HG03097 (cell line): ENCODE measurements at regions not wholly inside any gene's neighbourhood (a gene's known extent, or its start where the extent isn't known, plus 50 kb on each side); places are given as distances from the start of the nearest gene placed in this dataset.
"Not testable (repeated sequence)": the region's sequence is repeated elsewhere in the genome, so short reads cannot be mapped to it uniquely, and the experiment has no call there.

Experiments used
- ATAC-seq: cut with Tn5 transposase; IDR thresholded peaks from one replicate; pipeline ENCODE4 v1.9.1; 2021; ENCODE audit not compliant: unreplicated experiment, low FRiP score

DNA sequence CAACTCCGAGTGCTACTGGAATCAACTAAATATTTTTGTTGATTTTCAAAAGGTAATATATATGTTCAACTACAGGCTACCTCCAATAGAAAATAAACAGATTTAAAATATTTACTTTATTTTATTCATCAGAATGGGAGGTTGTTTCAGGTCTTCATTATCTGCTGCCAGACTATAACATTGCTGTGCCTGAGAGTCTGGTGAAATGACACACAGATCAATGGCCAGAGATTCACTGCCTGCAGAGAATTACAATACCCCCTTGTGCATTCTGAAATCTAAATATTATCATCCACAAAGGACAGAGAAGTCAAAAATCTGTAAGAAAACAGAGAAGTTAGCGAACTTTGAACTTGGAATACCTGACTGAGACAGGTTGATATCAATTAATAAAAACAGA lies 667.8 kb upstream of the GJE1 start:
- no peak for ATAC-seq

DNA sequence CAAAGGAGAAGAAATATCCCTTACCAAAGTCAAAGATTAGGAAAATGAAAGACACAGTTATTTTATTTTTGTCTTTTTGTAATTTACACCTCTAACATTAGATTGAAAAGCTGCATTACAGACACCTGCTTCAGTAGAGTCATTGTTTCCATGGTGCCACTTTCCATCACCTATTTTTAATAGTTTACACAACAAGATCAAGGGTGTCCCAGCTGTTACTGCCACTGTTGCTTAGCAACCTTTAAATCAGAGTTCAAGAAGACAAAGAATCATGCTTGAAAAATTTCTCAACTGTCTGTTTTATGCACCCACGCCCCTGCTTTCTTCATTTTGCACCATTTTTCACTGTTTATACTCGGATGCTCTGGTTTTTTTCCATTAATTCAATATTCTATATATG lies 668.2 kb upstream of the GJE1 start:
- no peak for ATAC-seq

DNA sequence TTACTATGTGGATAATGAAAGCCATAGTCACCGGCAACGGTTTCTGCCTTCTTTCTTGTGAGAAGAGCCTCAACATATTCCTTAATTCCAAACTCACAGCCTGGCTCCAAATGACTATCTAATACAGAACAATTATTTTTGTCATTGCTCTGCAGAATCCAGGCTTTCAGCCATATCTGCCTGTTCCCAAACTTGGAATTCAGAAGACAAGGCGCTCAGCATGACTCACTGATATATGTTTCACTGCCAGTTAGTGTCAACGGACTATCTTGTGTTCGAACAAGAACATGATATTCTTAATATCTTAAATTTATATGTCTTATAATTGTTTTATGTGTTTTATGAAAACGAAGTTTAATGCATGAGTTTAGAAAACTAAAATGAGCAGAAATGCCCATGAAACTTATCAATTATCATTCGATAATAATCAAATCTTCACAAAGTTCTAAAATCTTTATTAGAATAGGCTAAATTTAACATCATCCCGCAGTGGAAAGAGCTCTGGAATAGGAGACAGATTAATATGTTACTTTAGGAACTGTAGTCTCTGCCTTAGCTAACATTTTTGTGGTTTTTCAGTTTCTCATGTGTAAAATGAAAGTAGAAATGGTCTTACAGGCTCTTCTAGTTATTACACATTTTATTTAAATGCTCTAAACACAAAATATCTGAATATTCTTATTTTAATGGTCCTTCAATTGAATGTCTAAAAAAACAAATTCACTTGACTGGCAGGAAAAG lies 669.3 kb upstream of the GJE1 start:
- peak; percentile 84 for ATAC-seq

GRCh38 chr6:141460743-141461484 lies 671.8 kb upstream of the GJE1 start:
- no peak for ATAC-seq

DNA sequence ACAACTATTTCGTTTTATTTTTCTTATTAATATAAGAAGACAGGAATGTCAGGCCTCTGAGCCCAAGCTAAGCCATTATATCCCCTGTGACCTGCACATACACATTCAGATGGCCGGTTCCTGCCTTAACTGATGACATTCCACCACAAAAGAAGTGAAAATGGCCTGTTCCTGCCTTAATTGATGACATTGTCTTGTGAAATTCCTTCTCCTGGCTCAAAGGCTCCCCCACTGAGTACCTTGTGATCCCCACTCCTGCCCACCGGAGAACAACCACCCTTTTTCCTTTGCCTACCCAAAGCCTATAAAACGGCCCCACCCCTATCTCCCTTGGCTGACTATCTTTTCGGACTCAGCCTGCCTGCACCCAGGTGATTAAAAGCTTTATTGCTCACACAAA lies 672.5 kb upstream of the GJE1 start:
- not testable (repeated sequence) for ATAC-seq

- not testable (repeated sequence) for ATAC-seq
These were observed 674.7 kb upstream of the GJE1 start for GRCh38 chr6:141457984-141458383.

- ATAC-seq, result no peak
These were observed 680.4 kb upstream of the GJE1 start for GRCh38 chr6:141452354-141452686.

GRCh38 chr6:141451511-141452353 lies 681.0 kb upstream of the GJE1 start:
- no peak for ATAC-seq

- no peak for ATAC-seq
These were observed 681.6 kb upstream of the GJE1 start for GRCh38 chr6:141451181-141451510.

- ATAC-seq, result no peak
These were observed 686.6 kb upstream of the GJE1 start for GRCh38 chr6:141445928-141446628.

DNA sequence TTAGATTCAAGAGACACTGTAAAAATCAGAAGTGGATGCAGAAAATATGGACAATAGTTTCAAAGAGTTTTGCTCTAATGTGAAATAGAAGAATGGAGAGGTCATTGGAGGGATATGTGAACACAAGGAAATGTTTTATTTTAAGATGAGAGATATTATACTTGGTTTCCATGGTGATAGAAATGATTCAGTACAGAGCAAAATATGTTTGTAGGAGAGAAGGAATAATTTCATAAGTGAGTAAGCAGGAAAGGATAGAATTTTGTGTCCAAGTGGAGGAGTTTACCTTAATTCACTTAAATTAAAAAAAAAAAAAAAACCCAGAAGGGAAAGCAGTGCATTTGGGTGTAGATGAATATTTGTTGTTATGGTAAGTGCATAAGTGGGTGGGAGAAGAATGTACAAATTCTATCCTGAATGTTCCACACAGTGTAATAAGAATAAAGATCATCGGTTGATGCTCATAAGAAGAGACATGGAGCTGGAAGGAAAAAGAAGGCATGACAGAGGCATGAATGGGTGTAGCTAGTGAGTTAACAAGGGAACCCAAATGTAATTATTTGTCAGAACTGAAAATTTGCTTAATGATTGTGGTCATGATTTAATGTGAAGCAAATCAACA lies 688.9 kb upstream of the GJE1 start:
- no peak for ATAC-seq

DNA sequence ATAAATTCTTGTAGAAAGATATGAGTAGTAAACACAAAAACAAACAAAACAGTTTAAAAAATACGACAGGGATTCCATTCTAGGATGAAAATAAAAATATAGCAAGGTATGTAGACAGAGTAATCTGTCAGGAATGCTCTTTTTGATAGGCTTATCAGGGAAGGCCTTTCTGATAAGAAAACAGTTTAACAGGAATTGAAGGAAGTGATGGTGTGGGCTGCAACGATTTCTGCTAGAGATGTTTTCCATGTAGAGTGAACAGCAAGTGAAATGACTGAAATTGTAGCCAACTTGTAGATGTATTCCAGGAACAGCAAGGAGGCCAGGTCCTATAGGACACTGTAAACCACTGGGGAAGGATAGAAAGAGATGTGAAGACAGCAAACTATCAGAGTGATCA lies 689.7 kb upstream of the GJE1 start:
- ATAC-seq, result no peak

DNA sequence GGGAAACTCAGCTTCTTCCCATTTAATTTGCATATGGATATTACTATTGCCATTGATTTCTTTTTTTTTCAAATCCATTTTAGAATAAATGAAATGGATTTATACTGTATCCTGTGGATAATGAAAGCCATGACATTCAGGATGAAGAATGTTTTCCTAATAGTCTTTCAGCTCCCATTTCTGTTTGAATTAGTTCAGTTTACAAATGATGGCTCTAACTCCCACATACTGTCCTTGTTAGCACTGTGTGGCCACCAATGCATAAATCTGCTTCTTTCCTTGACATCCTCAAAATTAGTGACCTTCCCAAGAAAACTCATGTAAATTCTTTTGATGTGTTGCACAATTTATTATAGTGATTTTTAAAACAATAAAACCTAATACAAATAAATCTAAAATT lies 693.2 kb upstream of the GJE1 start:
- no peak for ATAC-seq

- no peak for ATAC-seq
These were observed 695.0 kb upstream of the GJE1 start for GRCh38 chr6:141437685-141438084.

GRCh38 chr6:141437011-141437410 lies 695.7 kb upstream of the GJE1 start:
- ATAC-seq, result no peak

DNA sequence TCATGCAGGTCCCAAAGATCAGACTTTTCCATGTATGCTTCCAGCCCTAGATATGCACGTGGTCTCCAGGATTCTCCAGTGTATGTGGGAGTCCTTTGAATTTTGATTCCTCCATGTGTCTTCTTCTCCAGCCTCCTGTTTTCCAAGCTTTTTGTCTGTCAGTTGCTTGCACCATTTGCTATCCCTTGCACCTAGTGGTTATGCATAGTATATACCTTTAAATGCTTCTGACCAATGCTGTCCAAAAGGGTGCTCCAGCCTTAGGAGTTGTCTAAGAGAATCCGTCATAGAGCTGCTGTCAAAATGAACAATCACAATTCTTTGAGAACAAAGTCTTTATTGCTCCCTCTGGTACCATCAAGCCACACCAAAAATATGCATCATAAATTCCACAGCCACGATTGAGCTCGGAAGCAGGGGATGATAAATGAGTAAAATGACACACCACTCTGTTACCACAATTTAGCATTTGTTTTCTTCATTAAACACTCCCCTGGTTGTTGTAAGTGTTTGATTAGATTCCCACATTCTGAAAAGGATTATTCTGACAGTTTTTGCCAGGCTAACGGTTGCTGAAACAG lies 706.2 kb upstream of the GJE1 start:
- ATAC-seq, result no peak

DNA sequence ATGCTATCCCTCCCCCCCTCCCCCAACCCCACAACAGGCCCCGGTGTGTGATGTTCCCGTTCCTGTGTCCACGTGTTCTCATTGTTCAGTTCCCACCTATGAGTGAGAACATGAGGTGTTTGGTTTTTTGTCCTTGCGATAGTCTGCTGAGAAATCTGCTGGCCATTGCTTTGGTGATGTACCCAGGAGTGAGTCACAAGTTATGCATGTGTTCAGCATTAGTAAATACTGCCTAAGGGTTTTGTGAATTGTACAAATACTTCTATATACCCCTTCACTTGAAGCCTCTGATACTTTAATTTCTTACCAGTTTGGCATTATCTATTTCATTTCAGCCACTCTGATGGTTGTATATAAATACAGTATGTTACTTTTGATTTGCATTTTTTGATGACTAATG lies 711.3 kb upstream of the GJE1 start:
- ATAC-seq, result no peak

DNA sequence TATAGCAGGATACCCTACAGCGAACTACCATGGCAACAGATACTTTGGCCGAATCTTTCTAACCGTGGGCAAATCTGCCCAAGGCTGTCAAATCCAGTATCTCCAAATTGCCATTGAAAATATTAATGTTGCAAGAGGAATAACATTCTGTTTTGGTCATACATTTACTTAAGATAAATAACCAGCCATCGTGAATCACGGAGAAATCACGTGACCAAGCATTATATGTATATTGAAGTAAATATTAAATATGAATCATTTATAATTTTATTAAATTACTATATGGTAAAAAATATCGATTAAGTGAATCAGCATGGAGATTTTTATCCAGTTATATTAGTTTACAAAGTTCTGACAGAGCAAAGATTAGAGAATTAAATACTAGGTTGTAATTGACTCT lies 714.6 kb upstream of the GJE1 start:
- ATAC-seq, result no peak

- no peak for ATAC-seq
These were observed 716.8 kb upstream of the GJE1 start for GRCh38 chr6:141415896-141416295.

DNA sequence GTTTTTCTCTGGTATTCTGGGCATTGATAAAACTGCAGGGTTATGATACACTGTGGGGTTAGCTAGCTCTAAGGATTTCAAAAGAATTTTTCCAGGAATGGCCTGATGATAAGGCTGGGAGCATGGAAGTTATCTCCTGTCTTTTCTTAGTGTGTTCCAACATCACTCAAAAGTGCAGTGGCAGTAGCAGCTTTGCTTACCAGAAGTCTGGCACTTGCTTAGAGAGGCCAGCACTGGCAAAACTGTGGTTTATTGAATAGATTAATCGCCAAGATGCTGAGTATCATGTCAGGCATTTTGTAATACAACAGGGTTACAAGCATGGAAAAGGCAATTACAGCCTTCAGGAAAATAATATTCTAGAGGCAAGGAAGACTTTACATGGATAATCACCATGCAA lies 719.5 kb upstream of the GJE1 start:
- no peak for ATAC-seq
